Gastrocnemius medialis (tissue), 4 donors: ENCODE measurements at regions not wholly inside any gene's neighbourhood (a gene's known extent, or its start where the extent isn't known, plus 50 kb on each side); places are given as distances from the start of the nearest gene placed in this dataset.

Experiments used
- CTCF ChIP-seq, 5 experiments: fragments of 450-650 bp in 3 of 5; fragments of 200-600 bp in 2 of 5; sonication (generic) in 2 of 5; IDR thresholded peaks in 4 of 5; conservative IDR thresholded peaks in 1 of 5; 1 replicate in 4 of 5; 2 replicates in 1 of 5; pipeline ENCODE4 v1.5.1; 2016 to 2019; ENCODE audit warnings: antibody characterized with exemption in 5 of 5, mild to moderate bottlenecking in 3 of 5, moderate library complexity in 3 of 5
- POLR2A ChIP-seq, 2 donors: fragments of 450-650 bp; IDR thresholded peaks; one replicate each; pipeline ENCODE4 v1.6.1; 2017; ENCODE audit warnings: antibody characterized with exemption in 2 of 2, mild to moderate bottlenecking in 2 of 2, moderate library complexity in 2 of 2

- TF ChIP-seq POLR2A (IDR thresholded peaks at IDR 0.05) (no peak), CTCF (IDR thresholded peaks at IDR 0.05 in 4 of 5, conservative IDR thresholded peaks at IDR 0.05 in 1 of 5) (no peak)
Observed at GRCh38 chr6:144911322-144911721, 626.2 kb downstream of the UTRN start.
